ENCODE measurements at regions not wholly inside any gene's neighbourhood (a gene's known extent, or its start where the extent isn't known, plus 50 kb on each side); places are given as distances from the start of the nearest gene placed in this dataset.
A peak's percentile ranks its signal among the peaks of the same experiment; 100 is the strongest.

- no peak for TF ChIP-seq CTCF (IDR thresholded peaks at IDR 0.05)
- TF ChIP-seq POLR2A (IDR thresholded peaks at IDR 0.05) = no peak
- Histone ChIP-seq H3K27me3 (no peaks in the 10 kb centered on the region), H3K27ac (no peak overlapping the region), H3K36me3 (no peaks in the 10 kb centered on the region), H3K4me3 (no peak overlapping the region), H3K9me3 (no peaks in the 10 kb centered on the region), H3K4me1 (peaks cover 9 to 46% (median 27%) of the 10 kb centered on the region in 3 donors)
- WGBS, 2 donors = 89 to 98% methylated on average over 2 of the region's 2 CpGs
- no peak for DNase-seq
- intact Hi-C loops (cut with DNase I) = no loop called here
These were observed 104.9 kb downstream of the FAM76B start for GRCh38 chr11:95684701-95685100.

- Histone ChIP-seq H3K4me3 (no peak overlapping the region), H3K4me1 (peaks cover 9 to 45% (median 22%) of the 10 kb centered on the region in 3 donors), H3K27me3 (no peaks in the 10 kb centered on the region), H3K27ac (peak overlapping the region in 2 of 4 donors; percentile 33 to 57), H3K9me3 (no peaks in the 10 kb centered on the region), H3K36me3 (no peaks in the 10 kb centered on the region)
- no peak for DNase-seq
- intact Hi-C loops (cut with DNase I) = no loop called here
- TF ChIP-seq CTCF (IDR thresholded peaks at IDR 0.05) = no peak
- no peak for TF ChIP-seq POLR2A (IDR thresholded peaks at IDR 0.05)
- 90 to 95% methylated on average over 1 of the region's 1 CpG for WGBS, 2 donors
These were observed 105.4 kb downstream of the FAM76B start for GRCh38 chr11:95684170-95684569.

GRCh38 chr11:95682552-95682951, 107.0 kb downstream of the FAM76B start:
- Histone ChIP-seq H3K9me3 (no peaks in the 10 kb centered on the region), H3K36me3 (no peaks in the 10 kb centered on the region), H3K4me3 (no peak overlapping the region), H3K27ac (peak overlapping the region in 2 of 4 donors; percentile 40 to 54), H3K27me3 (no peaks in the 10 kb centered on the region), H3K4me1 (peaks cover 6 to 34% (median 13%) of the 10 kb centered on the region in 3 donors)
- TF ChIP-seq POLR2A (IDR thresholded peaks at IDR 0.05) = no peak
- no peak for TF ChIP-seq CTCF (IDR thresholded peaks at IDR 0.05)
- 23 to 43% methylated on average over 2 of the region's 2 CpGs for WGBS, 2 donors
- no peak for DNase-seq
- intact Hi-C loops (cut with DNase I) = no loop called here

GRCh38 chr11:95680169-95680929, 109.2 kb downstream of the FAM76B start:
- intact Hi-C loops (cut with DNase I) = no loop called here
- Histone ChIP-seq H3K4me1 (peaks cover 6 to 38% (median 13%) of the 10 kb centered on the region in 3 donors), H3K27me3 (no peaks in the 10 kb centered on the region), H3K9me3 (no peaks in the 10 kb centered on the region), H3K36me3 (no peaks in the 10 kb centered on the region), H3K4me3 (no peak overlapping the region), H3K27ac (peak overlapping the region in 3 of 4 donors; percentile 36 to 40 (median 36))
- TF ChIP-seq POLR2A (IDR thresholded peaks at IDR 0.05) (no peak), CTCF (IDR thresholded peaks at IDR 0.05) (no peak)
- DNase-seq = no peak
- 29 to 38% methylated on average over 3 of the region's 3 CpGs for WGBS, 2 donors

GRCh38 chr11:95678988-95679387, 110.6 kb downstream of the FAM76B start:
- DNase-seq = no peak
- intact Hi-C loops (cut with DNase I) = no loop called here
- H3K9me3 ChIP-seq = no peaks in the 10 kb centered on the region
- no peaks in the 10 kb centered on the region for H3K27me3 ChIP-seq
- peaks cover 6 to 36% (median 13%) of the 10 kb centered on the region in 3 donors for H3K4me1 ChIP-seq
- H3K27ac ChIP-seq = no peak overlapping the region
- 89 to 95% methylated on average over 4 of the region's 4 CpGs for WGBS, 2 donors
- no peak overlapping the region for H3K4me3 ChIP-seq
- TF ChIP-seq POLR2A (IDR thresholded peaks at IDR 0.05) (no peak), CTCF (IDR thresholded peaks at IDR 0.05) (no peak)
- H3K36me3 ChIP-seq = no peaks in the 10 kb centered on the region

Data from esophagus squamous epithelium (tissue), 5 donors.